ENCODE measurements at regions not wholly inside any gene's neighbourhood (a gene's known extent, or its start where the extent isn't known, plus 50 kb on each side); places are given as distances from the start of the nearest gene placed in this dataset.

DNA sequence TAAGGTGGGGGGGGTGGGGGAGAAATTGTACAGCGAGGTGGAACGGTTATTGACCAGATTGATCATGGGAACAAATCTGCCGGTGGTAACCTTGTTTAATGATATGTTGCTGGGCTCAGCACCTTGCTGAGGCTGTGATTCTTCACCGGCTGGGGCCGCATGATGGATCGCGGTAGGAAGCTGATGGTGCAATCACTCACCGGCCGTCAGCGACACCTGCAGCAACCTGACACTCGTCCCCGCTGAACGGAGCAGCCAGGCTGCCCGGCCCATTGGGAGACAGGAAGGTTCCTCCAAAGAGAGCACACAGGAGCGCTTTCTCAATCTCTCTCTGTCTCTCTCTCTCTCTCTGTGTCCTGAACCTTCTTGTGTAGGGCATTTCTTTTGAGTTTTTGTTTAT, 128.5 kb upstream of the RRP15 start:
- H3K27ac ChIP-seq = no peak overlapping the region
- TF ChIP-seq, protein P1, sequence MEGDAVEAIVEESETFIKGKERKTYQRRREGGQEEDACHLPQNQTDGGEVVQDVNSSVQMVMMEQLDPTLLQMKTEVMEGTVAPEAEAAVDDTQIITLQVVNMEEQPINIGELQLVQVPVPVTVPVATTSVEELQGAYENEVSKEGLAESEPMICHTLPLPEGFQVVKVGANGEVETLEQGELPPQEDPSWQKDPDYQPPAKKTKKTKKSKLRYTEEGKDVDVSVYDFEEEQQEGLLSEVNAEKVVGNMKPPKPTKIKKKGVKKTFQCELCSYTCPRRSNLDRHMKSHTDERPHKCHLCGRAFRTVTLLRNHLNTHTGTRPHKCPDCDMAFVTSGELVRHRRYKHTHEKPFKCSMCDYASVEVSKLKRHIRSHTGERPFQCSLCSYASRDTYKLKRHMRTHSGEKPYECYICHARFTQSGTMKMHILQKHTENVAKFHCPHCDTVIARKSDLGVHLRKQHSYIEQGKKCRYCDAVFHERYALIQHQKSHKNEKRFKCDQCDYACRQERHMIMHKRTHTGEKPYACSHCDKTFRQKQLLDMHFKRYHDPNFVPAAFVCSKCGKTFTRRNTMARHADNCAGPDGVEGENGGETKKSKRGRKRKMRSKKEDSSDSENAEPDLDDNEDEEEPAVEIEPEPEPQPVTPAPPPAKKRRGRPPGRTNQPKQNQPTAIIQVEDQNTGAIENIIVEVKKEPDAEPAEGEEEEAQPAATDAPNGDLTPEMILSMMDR (IDR thresholded peaks at IDR 0.05; ENCODE audit: low read depth, low read length) = no peak
- no peaks in the 10 kb centered on the region for H3K27me3 ChIP-seq (ENCODE audit: insufficient read depth, low read depth, severe bottlenecking)
- no peaks in the 10 kb centered on the region for H3K9me3 ChIP-seq (ENCODE audit: severe bottlenecking)
- H3K36me3 ChIP-seq = no peaks in the 10 kb centered on the region
- no peak for DNase-seq
- H3K4me3 ChIP-seq (ENCODE audit: low read depth, low read length) = no peak overlapping the region

DNA sequence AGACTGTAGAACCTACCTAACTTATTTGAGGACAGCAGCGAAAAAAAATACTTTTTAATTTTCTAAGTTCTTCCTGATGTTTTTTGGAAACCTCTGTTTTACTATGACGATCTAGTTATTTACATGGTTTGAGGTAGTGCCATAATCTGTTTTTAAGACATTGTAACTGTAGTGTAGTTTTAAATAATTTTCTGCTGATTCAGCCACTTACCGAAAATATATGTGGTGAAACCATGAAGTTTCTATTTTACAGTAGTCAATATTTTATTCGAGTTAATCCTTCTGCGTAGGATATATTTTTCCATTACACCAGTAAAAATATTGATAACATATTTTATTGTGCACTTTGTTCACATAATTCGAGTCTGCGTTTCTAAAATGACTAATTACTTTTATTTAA, 121.7 kb upstream of the RRP15 start:
- TF ChIP-seq, protein P1 (IDR thresholded peaks at IDR 0.05; ENCODE audit: low read depth, low read length) = no peak
- H3K27me3 ChIP-seq (ENCODE audit: insufficient read depth, low read depth, severe bottlenecking) = no peaks in the 10 kb centered on the region
- H3K9me3 ChIP-seq (ENCODE audit: severe bottlenecking) = no peaks in the 10 kb centered on the region
- no peak overlapping the region for H3K4me3 ChIP-seq (ENCODE audit: low read depth, low read length)
- DNase-seq = no peak
- no peaks in the 10 kb centered on the region for H3K36me3 ChIP-seq
- H3K27ac ChIP-seq = no peak overlapping the region

- H3K27ac ChIP-seq = no peak overlapping the region
- TF ChIP-seq, protein P1 (IDR thresholded peaks at IDR 0.05; ENCODE audit: low read depth, low read length) = no peak
These were observed 120.8 kb upstream of the RRP15 start for GRCh38 chr1:218164111-218164929.

GRCh38 chr1:218164930-218165700, 120.0 kb upstream of the RRP15 start:
- Histone ChIP-seq H3K27me3 (ENCODE audit: insufficient read depth, low read depth, severe bottlenecking) (no peaks in the 10 kb centered on the region), H3K4me3 (ENCODE audit: low read depth, low read length) (peak overlapping the region; percentile 78), H3K27ac (peak overlapping the region; percentile 13; the same call in 1 of the 2 replicates), H3K9me3 (ENCODE audit: severe bottlenecking) (no peaks in the 10 kb centered on the region), H3K36me3 (no peaks in the 10 kb centered on the region)
- TF ChIP-seq, protein P1 (IDR thresholded peaks at IDR 0.05; ENCODE audit: low read depth, low read length) = no peak
- peak; percentile 56 for DNase-seq

More at GRCh38 chr1:218164111-218164929, 120.8 kb upstream of the RRP15 start:
- Histone ChIP-seq H3K27me3 (ENCODE audit: insufficient read depth, low read depth, severe bottlenecking) (no peaks in the 10 kb centered on the region), H3K9me3 (ENCODE audit: severe bottlenecking) (no peaks in the 10 kb centered on the region), H3K4me3 (ENCODE audit: low read depth, low read length) (peak overlapping the region; percentile 78; the same call in 1 of the 2 replicates), H3K36me3 (no peaks in the 10 kb centered on the region)
- peak; percentile 38 for DNase-seq

DNA sequence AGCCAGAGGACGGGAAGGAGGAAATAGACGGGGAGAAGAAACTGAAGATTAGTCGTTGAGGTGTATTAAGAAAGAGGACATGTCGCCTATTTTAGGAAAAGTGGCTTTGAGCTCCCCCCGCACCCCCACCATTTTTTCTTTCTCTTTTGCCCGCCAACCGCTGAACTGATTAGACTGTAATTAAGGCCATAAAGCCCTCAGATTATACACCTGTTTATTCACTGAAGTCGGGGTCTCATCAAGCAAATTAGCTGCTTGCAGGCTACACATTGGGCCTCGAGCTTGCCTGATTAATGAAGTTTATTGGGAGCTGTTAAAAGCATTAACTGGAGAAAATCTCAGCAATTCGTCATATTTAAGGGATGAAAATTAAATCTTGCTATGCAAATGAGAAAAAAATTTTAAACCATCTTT, 119.4 kb upstream of the RRP15 start:
- peak overlapping the region; percentile 78 for H3K4me3 ChIP-seq (ENCODE audit: low read depth, low read length)
- no peak for DNase-seq
- peak overlapping the region; percentile 13; the same call in 1 of the 2 replicates for H3K27ac ChIP-seq
- H3K9me3 ChIP-seq (ENCODE audit: severe bottlenecking) = no peaks in the 10 kb centered on the region
- no peaks in the 10 kb centered on the region for H3K36me3 ChIP-seq
- TF ChIP-seq, protein P1 (IDR thresholded peaks at IDR 0.05; ENCODE audit: low read depth, low read length) = no peak
- no peaks in the 10 kb centered on the region for H3K27me3 ChIP-seq (ENCODE audit: insufficient read depth, low read depth, severe bottlenecking)

Measured in WERI-Rb-1 (cell line).